Astrocyte (in vitro differentiated cells and primary cell): ENCODE measurements at regions not wholly inside any gene's neighbourhood (a gene's known extent, or its start where the extent isn't known, plus 50 kb on each side); places are given as distances from the start of the nearest gene placed in this dataset.

Experiments
- EZH2 ChIP-seq: IDR thresholded peaks from 2 replicates; pipeline ENCODE4 v1.6.1; 2012; ENCODE audit warnings: mild to moderate bottlenecking, low read length, inconsistent platforms; ENCODE audit not compliant: insufficient read depth
- TF ChIP-seq, protein P1 (sequence below): IDR thresholded peaks from 2 replicates; pipeline ENCODE4 v1.5.1; 2011; ENCODE audit warnings: low read depth, mild to moderate bottlenecking, inconsistent platforms, low read length, moderate library complexity; ENCODE audit not compliant: insufficient read depth

DNA sequence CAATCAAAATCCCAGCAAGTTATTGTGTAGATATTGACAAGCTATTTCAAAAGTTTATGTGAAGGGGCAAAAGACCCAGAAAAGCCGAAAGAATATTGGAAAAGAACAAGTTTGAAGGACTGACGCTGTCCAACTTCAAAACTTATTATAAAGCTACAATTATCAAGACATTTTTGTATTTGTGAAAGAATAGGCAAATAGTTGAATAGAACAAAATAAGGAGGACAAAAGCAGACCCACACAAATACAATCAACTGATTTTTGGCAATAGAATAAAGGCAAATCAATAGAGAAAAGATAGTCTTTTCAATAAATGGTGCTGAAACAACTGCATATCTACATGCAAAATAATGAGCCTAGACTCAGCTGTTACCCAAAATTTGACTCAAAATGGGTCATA, 807.7 kb upstream of the CDH6 start:
- TF ChIP-seq, protein P1, sequence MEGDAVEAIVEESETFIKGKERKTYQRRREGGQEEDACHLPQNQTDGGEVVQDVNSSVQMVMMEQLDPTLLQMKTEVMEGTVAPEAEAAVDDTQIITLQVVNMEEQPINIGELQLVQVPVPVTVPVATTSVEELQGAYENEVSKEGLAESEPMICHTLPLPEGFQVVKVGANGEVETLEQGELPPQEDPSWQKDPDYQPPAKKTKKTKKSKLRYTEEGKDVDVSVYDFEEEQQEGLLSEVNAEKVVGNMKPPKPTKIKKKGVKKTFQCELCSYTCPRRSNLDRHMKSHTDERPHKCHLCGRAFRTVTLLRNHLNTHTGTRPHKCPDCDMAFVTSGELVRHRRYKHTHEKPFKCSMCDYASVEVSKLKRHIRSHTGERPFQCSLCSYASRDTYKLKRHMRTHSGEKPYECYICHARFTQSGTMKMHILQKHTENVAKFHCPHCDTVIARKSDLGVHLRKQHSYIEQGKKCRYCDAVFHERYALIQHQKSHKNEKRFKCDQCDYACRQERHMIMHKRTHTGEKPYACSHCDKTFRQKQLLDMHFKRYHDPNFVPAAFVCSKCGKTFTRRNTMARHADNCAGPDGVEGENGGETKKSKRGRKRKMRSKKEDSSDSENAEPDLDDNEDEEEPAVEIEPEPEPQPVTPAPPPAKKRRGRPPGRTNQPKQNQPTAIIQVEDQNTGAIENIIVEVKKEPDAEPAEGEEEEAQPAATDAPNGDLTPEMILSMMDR = no peak
- no peak for TF ChIP-seq EZH2
